ENCODE measurements at regions not wholly inside any gene's neighbourhood (a gene's known extent, or its start where the extent isn't known, plus 50 kb on each side); places are given as distances from the start of the nearest gene placed in this dataset.

DNA sequence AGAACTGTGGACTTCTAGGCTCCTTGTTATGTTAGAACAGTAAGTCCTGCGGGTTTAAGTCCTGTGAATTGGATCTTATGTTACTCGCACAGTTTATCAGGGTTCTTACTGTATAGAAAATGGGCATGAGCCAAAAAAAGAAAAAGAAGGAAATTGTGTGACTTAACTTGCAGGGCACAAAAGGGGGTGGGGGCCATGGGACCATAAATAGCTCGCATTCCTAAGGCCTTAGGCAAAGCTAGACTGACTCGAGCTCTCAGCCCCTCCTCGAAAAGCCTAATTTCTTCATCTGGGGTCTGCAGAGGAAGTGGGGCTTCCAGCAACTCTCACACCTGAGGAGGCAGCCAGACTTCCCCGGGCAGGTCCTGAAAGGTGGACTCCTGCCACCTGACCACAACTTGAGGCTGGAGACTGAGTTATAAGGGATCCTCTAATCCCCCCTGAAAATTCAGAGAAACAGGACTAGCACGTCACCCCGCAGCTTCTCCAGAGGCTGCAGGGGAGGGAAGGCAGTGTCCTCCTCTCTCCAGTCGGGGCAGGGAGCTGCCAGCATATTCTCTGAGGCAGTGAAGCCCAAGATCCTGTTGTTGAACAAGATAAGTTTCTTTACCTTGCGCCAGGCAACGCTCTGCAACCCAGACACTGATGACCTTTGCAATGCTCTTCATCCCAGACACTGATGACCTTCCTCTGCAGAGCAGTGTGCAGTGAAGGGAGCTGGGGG lies 280.5 kb downstream of the PCNX1 start:
- no peak overlapping the region for H3K27ac ChIP-seq (replicated peaks)
- TF ChIP-seq REST (IDR thresholded peaks at IDR 0.05; ENCODE audit: insufficient replicate concordance, low read depth) (no peak), CTCF (IDR thresholded peaks at IDR 0.05; ENCODE audit: insufficient read depth, low read length) (no peak), GABPA (IDR thresholded peaks at IDR 0.05; ENCODE audit: low read depth) (no peak), POLR2AphosphoS5 (IDR thresholded peaks at IDR 0.05; ENCODE audit: low read depth) (no peak), SPI1 (IDR thresholded peaks at IDR 0.05; ENCODE audit: borderline replicate concordance, low read depth) (no peak)
- DNase-seq (ENCODE audit: low read depth in 1 of 2, low spot score in 1 of 2): no peak
- H3K27me3 ChIP-seq (ENCODE audit: insufficient read depth, poor library complexity, severe bottlenecking): no peaks in the 10 kb centered on the region
- no peak overlapping the region for H3K4me3 ChIP-seq (replicated peaks; ENCODE audit: insufficient read depth, low read length)

DNA sequence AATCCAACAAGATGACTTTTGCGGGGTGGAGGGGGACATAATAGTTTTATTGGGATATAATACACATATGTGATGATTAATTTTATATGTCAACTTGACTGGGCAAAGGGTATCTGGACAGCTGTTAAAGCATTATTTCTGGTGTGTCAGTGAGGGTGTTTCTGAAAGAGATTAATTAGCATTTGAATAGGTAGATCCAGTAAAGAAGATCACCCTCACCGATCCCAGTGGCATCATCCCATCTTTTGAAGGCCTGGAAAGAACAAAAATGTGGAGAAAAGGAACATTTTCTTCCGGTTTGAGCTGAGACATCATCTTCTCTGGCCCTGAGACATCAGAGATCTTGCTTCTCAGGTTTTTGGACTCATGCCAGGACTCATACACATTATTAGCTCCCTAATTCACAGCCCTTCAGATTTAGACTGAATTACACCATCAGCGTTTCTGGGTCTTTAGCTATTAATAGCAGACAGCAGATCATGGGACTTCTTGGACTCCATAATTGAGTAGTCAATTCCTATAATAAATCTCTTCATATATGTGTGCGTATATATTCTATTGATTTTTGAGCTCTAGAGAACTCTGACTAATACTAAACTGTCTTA lies 283.6 kb downstream of the PCNX1 start:
- no peak overlapping the region for H3K27ac ChIP-seq (replicated peaks)
- H3K27me3 ChIP-seq (ENCODE audit: insufficient read depth, poor library complexity, severe bottlenecking): no peaks in the 10 kb centered on the region
- H3K4me3 ChIP-seq (replicated peaks; ENCODE audit: insufficient read depth, low read length): no peak overlapping the region
- TF ChIP-seq REST (IDR thresholded peaks at IDR 0.05; ENCODE audit: insufficient replicate concordance, low read depth): no peak
- TF ChIP-seq GABPA (IDR thresholded peaks at IDR 0.05; ENCODE audit: low read depth): no peak
- no peak for TF ChIP-seq POLR2AphosphoS5 (IDR thresholded peaks at IDR 0.05; ENCODE audit: low read depth)
- no peak for TF ChIP-seq SPI1 (IDR thresholded peaks at IDR 0.05; ENCODE audit: borderline replicate concordance, low read depth)
- no peak for TF ChIP-seq CTCF (IDR thresholded peaks at IDR 0.05; ENCODE audit: insufficient read depth, low read length)
- DNase-seq (ENCODE audit: low read depth in 1 of 2, low spot score in 1 of 2): no peak

DNA sequence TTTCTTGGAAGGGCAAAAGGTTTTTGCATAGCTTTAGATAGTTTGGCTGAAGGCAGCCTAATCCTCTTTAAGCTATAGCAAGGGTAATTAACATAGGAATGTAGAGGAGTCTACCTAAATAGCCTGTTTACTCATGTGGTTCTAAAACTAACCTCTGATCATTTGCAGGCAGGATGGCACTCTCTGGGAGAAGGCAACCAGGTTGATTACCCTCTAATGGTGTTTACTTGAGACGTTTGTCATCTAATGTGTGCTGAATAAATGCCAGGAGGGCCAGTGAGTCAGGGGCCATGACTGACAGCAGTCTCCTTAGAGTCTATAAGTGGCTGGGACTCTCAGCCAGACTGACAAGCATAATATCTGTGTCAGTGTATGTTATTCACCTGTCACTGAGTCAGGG lies 286.4 kb downstream of the PCNX1 start:
- DNase-seq (ENCODE audit: low read depth in 1 of 2, low spot score in 1 of 2): no peak
- no peak overlapping the region for H3K27ac ChIP-seq (replicated peaks)
- TF ChIP-seq SPI1 (IDR thresholded peaks at IDR 0.05; ENCODE audit: borderline replicate concordance, low read depth): no peak
- TF ChIP-seq POLR2AphosphoS5 (IDR thresholded peaks at IDR 0.05; ENCODE audit: low read depth): no peak
- no peak for TF ChIP-seq REST (IDR thresholded peaks at IDR 0.05; ENCODE audit: insufficient replicate concordance, low read depth)
- no peak for TF ChIP-seq CTCF (IDR thresholded peaks at IDR 0.05; ENCODE audit: insufficient read depth, low read length)
- TF ChIP-seq GABPA (IDR thresholded peaks at IDR 0.05; ENCODE audit: low read depth): no peak
- H3K4me3 ChIP-seq (replicated peaks; ENCODE audit: insufficient read depth, low read length): no peak overlapping the region
- H3K27me3 ChIP-seq (ENCODE audit: insufficient read depth, poor library complexity, severe bottlenecking): no peaks in the 10 kb centered on the region
